ENCODE measurements at regions not wholly inside any gene's neighbourhood (a gene's known extent, or its start where the extent isn't known, plus 50 kb on each side); places are given as distances from the start of the nearest gene placed in this dataset.

DNA sequence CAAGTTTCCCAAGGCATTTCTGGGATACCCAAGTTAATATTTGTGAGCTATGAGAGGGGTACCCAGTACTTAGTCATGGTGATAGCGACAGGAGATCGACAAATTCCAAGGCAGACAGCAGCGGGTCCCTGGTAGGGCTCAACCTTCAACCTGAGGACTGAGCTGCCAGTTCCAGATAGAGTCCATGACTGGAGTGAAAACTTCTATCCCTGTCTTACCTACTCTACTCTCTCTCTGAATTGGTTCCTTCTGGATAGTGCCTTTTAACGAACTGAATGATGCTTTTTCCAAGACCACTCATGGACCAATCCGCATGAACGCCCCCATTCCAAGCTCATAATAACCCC is 76.9 kb upstream of the ALG10 start:
- no peak for TF ChIP-seq POLR2AphosphoS5 (IDR thresholded peaks at IDR 0.05)
- TF ChIP-seq, protein P1, sequence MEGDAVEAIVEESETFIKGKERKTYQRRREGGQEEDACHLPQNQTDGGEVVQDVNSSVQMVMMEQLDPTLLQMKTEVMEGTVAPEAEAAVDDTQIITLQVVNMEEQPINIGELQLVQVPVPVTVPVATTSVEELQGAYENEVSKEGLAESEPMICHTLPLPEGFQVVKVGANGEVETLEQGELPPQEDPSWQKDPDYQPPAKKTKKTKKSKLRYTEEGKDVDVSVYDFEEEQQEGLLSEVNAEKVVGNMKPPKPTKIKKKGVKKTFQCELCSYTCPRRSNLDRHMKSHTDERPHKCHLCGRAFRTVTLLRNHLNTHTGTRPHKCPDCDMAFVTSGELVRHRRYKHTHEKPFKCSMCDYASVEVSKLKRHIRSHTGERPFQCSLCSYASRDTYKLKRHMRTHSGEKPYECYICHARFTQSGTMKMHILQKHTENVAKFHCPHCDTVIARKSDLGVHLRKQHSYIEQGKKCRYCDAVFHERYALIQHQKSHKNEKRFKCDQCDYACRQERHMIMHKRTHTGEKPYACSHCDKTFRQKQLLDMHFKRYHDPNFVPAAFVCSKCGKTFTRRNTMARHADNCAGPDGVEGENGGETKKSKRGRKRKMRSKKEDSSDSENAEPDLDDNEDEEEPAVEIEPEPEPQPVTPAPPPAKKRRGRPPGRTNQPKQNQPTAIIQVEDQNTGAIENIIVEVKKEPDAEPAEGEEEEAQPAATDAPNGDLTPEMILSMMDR (IDR thresholded peaks at IDR 0.05) = no peak
- TF ChIP-seq POLR2A (IDR thresholded peaks at IDR 0.05) = no peak
